ENCODE measurements at regions not wholly inside any gene's neighbourhood (a gene's known extent, or its start where the extent isn't known, plus 50 kb on each side); places are given as distances from the start of the nearest gene placed in this dataset.

DNA sequence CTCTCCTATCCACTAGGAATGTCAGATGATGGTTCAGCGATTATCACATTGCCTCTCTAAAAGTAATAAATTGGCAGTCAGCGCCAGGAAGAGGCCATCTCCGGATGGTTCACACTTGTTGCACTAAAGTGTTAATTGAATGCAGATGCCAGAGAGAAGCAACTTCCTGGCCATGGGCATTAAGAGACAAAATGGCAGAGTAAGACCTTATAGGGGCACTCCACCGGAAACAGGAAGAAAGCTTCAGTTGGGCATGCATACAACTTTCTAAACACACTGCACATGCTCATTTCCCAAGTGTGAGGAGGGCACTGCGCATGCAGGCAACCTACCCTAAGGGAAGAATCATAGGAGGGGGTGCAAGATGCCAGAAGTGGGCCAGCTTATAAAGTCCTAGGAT lies 71.7 kb upstream of the AUTS2 start:
- TF ChIP-seq, protein P1, sequence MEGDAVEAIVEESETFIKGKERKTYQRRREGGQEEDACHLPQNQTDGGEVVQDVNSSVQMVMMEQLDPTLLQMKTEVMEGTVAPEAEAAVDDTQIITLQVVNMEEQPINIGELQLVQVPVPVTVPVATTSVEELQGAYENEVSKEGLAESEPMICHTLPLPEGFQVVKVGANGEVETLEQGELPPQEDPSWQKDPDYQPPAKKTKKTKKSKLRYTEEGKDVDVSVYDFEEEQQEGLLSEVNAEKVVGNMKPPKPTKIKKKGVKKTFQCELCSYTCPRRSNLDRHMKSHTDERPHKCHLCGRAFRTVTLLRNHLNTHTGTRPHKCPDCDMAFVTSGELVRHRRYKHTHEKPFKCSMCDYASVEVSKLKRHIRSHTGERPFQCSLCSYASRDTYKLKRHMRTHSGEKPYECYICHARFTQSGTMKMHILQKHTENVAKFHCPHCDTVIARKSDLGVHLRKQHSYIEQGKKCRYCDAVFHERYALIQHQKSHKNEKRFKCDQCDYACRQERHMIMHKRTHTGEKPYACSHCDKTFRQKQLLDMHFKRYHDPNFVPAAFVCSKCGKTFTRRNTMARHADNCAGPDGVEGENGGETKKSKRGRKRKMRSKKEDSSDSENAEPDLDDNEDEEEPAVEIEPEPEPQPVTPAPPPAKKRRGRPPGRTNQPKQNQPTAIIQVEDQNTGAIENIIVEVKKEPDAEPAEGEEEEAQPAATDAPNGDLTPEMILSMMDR (IDR thresholded peaks at IDR 0.05) = no peak
- Histone ChIP-seq H3K9me3 (no peaks in the 10 kb centered on the region), H3K4me3 (no peak overlapping the region), H3K36me3 (no peaks in the 10 kb centered on the region), H3K27ac (no peak overlapping the region), H3K27me3 (replicated peaks; ENCODE audit: insufficient read depth) (no peaks in the 10 kb centered on the region), H3K4me1 (ENCODE audit: control insufficient read depth in 1 of 2, low read depth in 2 of 2) (no peaks in the 10 kb centered on the region)
- ATAC-seq (ENCODE audit: insufficient number of reproducible peaks, low FRiP score, low read depth) (no peak), DNase-seq (ENCODE audit: low spot score) (no peak)

DNA sequence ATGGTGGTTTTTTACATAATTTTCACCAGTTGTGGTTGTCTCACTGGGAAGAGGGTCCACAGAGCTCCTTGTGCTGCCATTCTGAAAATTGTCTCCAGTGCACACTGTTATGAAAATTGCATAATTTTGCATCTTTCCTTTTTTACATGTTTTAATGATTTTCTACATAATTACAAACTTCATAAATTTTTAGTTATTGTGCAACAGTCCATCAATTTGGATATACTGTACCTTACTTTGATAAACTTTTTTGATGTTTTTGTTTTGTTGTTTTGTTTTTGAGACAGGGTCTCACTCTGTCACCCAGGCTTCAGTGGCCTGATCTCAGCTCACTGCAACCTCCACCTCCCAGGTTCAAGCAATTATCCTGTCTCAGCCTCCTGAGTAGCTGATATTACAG lies 70.6 kb upstream of the AUTS2 start:
- DNase-seq (ENCODE audit: low spot score) (no peak), ATAC-seq (ENCODE audit: insufficient number of reproducible peaks, low FRiP score, low read depth) (no peak)
- no peaks in the 10 kb centered on the region for H3K27me3 ChIP-seq (replicated peaks; ENCODE audit: insufficient read depth)
- TF ChIP-seq, protein P1 (IDR thresholded peaks at IDR 0.05) = no peak
- H3K36me3 ChIP-seq = no peaks in the 10 kb centered on the region
- no peak overlapping the region for H3K4me3 ChIP-seq
- H3K9me3 ChIP-seq = no peaks in the 10 kb centered on the region
- H3K27ac ChIP-seq = no peak overlapping the region
- H3K4me1 ChIP-seq (ENCODE audit: control insufficient read depth in 1 of 2, low read depth in 2 of 2) = no peaks in the 10 kb centered on the region

DNA sequence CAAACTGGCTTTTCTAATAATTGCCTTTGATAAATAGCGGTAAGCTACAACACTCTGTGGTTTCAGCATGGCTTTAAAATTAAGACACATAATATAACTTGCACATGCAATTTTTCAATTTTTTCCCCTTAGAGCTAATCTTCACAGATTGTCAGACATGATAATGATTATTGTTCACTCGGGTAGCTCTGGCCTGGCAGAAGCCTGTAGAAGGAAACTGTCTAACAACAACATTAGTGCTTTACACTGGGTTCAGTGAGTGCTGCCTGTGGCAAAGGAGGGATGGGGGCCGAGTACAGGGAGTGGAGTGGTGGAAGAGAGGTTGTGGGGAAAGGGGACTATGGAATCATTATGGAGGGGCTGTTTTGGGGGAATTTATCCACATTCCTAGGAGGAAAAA lies 67.2 kb upstream of the AUTS2 start:
- Histone ChIP-seq H3K36me3 (no peaks in the 10 kb centered on the region), H3K4me1 (ENCODE audit: control insufficient read depth in 1 of 2, low read depth in 2 of 2) (no peaks in the 10 kb centered on the region), H3K27ac (no peak overlapping the region), H3K4me3 (no peak overlapping the region), H3K27me3 (replicated peaks; ENCODE audit: insufficient read depth) (no peaks in the 10 kb centered on the region), H3K9me3 (no peaks in the 10 kb centered on the region)
- TF ChIP-seq, protein P1 (IDR thresholded peaks at IDR 0.05) = no peak
- DNase-seq (ENCODE audit: low spot score) = no peak
- no peak for ATAC-seq (ENCODE audit: insufficient number of reproducible peaks, low FRiP score, low read depth)

DNA sequence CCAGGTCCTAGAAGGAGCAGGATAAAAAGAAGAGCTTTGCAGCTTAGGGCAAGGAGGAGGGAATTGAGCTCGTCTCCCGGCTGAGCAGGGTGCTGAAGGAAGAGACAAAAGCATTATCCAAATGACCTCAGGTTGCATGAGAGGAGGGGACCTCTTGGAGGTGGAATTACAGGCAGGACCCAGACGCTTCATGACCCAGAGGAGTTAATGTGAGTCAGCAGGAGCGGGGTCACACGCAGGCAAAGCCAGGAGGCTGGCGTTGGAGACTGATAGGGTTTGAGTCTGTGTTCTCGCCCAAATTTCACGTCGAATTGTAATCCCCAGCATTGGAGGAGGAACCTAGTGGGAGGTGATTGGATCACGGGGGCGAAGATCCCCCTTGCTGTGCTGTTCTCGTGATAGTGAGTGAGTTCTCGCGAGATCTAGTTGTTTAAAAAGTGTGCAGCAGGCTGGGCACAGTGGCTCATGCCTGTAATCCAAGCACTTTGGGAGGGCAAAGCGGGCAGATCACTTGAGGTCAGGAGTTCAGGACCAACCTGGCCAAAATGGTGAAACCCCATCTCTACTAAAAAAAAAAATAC lies 63.7 kb upstream of the AUTS2 start:
- ATAC-seq (ENCODE audit: insufficient number of reproducible peaks, low FRiP score, low read depth) (no peak), DNase-seq (ENCODE audit: low spot score) (no peak)
- no peaks in the 10 kb centered on the region for H3K36me3 ChIP-seq
- no peak overlapping the region for H3K4me3 ChIP-seq
- H3K27me3 ChIP-seq (replicated peaks; ENCODE audit: insufficient read depth) = no peaks in the 10 kb centered on the region
- H3K4me1 ChIP-seq (ENCODE audit: control insufficient read depth in 1 of 2, low read depth in 2 of 2) = no peaks in the 10 kb centered on the region
- TF ChIP-seq, protein P1 (IDR thresholded peaks at IDR 0.05) = no peak
- H3K27ac ChIP-seq = no peak overlapping the region
- no peaks in the 10 kb centered on the region for H3K9me3 ChIP-seq

DNA sequence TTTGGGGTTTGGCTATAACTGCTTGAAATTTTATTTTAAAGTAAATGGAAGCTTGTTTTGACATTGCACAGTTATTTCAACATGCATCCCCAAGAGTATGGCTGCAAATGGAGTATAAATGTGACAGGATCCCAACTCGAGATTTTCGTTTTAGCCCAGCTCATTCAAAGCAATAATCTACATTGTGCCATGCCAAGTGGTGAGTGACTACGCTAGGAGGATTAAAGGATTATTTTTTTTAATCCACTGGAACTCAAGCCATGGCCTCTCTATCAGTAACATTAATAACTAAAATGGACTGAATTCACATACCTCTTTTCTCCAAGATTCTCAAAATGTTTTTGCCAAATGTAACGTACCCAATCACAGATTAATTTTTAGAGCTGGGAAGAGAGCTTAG lies 60.6 kb upstream of the AUTS2 start:
- Histone ChIP-seq H3K27ac (no peak overlapping the region), H3K27me3 (replicated peaks; ENCODE audit: insufficient read depth) (no peaks in the 10 kb centered on the region), H3K4me1 (ENCODE audit: control insufficient read depth in 1 of 2, low read depth in 2 of 2) (no peaks in the 10 kb centered on the region), H3K36me3 (no peaks in the 10 kb centered on the region), H3K4me3 (no peak overlapping the region), H3K9me3 (no peaks in the 10 kb centered on the region)
- no peak for DNase-seq (ENCODE audit: low spot score)
- ATAC-seq (ENCODE audit: insufficient number of reproducible peaks, low FRiP score, low read depth) = no peak
- TF ChIP-seq, protein P1 (IDR thresholded peaks at IDR 0.05) = no peak
